Hippocampal formation (tissue), 2 donors: ENCODE measurements at regions not wholly inside any gene's neighbourhood (a gene's known extent, or its start where the extent isn't known, plus 50 kb on each side); places are given as distances from the start of the nearest gene placed in this dataset.
"Not testable (repeated sequence)": the region's sequence is repeated elsewhere in the genome, so short reads cannot be mapped to it uniquely, and the experiment has no call there.

Experiments used
- DNase-seq, 2 donors: peaks; one replicate each; lab custom pipeline; 2025; lab: John Stamatoyannopoulos, UW

DNA sequence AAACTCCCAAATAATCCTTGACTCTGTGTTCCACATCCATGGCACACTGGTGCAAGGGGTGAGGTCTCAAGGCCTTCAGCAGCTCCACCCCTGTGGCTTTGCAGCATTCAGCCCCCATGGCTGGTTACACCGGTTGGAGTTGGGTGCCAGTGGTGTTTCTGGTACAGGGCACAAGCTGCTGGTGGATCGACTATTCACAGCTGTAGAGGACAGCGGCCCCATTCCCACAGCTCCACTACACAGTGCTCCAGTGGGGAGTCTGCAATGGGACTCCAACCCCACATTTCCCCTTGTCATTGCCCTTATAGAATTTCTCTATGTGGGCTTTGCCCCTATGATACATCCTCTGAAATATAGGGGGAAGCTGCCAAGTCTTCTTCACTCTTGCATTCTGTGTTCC, 64.3 kb upstream of the SGO1 start:
- DNase-seq = no peak

DNA sequence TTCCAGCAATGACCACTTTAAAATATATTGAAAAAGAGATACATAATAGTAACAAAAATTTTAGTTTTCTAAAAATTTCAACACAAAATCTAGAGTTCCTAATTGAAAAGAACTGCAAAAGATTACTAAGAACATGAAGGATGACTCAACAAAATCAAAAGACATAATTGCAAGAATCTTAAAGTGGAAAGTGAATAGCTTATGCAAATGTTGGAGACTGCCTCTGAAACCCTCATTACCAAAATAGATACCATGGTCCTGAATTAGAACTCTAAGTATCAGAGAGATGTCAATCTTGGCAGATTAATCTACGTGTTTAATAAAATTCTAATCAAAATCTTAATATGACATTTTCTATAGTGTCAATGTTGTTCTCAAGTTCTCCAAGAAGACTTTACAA, 60.7 kb upstream of the SGO1 start:
- DNase-seq = no peak

DNA sequence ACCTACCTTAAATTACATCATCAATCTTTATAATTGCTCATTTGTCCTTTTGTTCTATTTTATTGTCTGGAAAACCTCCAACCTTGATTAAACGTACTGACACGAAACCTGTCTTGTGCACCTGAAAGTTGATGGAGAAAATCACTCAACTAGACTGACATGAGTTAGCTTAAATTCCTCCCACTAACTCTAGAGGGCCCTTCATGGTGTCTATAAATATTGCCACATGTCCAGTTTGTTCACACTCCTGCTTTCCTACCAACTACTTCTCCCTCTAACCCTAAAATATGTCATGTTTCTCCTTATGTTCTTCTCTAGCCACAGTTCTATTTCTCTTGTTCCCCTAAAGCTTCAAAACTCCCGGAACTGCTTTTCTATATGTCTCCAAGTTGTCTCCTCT, 59.8 kb upstream of the SGO1 start:
- DNase-seq = no peak

DNA sequence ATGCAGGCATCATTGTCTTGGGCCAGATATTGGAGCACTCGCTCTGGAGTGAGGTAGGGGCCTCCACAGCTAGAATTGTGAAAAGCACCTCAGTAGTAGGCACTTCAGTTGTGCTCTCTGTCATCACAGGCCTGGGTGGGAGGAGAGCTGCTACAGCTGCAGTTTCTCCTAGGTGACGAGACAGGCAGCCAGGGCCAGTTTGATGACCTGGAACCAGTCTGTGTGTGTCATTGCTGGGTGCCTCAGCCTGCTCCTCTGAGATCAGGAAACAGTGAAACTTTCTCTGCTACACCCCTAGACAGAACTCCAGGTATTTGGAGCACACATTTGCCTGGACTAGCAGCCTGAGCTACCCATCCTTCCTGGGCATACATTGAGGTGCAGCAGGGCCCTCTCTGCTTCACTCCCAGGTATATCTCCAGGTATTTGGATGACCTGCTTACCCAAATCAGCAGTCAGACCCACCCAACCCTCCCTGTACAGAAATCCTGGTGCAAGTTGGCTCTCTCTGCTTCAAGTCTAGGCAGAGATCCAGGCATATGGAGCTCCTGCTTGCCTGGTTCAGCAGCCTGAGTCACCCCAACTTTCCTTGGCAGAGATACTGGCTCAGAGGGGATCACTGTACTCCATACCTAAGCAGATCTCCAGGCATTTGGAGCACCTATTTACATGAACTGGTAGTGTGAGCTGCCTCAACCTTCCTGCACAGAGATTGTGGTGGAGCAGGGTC, 54.3 kb upstream of the SGO1 start:
- DNase-seq = no peak

DNA sequence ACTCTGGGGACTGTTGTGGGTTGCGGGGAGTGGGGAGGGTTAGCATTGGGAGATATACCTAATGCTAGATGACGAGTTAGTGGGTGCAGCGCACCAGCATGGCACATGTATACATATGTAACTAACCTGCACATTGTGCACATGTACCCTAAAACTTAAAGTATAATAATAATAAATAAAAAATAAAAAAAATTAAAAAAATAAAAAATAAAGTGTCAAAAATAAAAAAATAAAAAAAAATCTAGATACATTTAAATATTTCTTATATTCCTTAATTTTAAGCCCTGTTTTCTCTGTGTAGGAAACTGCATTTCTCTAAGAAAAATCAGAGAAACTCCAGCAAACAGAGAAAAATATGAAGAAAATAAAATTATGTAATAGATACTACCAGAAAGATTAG, 52.2 kb upstream of the SGO1 start:
- not testable (repeated sequence) for DNase-seq

DNA sequence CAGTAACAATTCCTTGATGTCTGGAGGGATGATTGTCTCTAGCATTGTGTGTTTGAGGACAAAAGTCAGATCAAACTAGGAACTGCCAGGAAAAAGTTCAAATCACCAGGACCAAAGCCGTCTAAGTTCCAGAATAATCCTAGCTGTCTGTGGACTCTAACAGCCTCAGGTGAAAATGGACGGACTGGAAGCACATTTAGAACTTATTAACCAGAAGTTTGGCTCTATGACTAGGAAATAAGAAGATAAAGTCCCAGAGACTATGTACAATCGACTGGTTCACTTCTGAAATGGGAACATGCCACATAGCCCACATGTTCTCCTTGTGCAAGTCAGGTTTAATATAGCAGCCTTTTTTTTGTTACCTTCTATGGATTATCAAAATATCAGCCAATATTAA, 50.6 kb upstream of the SGO1 start:
- no peak for DNase-seq
